H1 (cell line): ENCODE measurements at regions not wholly inside any gene's neighbourhood (a gene's known extent, or its start where the extent isn't known, plus 50 kb on each side); places are given as distances from the start of the nearest gene placed in this dataset.

Source experiments
- CTCF ChIA-PET: fragments of 300-600 bp; sonication (Branson Sonifier 250); formaldehyde crosslinking; loops from one replicate; lab custom pipeline; 2021; ENCODE audit not compliant: partially characterized antibody; lab: Charles Lee
- POLR2A ChIA-PET: fragments of 300-600 bp; sonication (Branson Sonifier 250); formaldehyde crosslinking; loops from one replicate; lab custom pipeline; 2021; ENCODE audit warnings: inconsistent platforms; ENCODE audit not compliant: partially characterized antibody; lab: Charles Lee
- DNase-seq, 2 experiments: peaks; one replicate each; pipeline versions ENCODE4 v3.0.0 to v3.0.0-alpha.2; 2010 to 2022; ENCODE audit warnings: low spot score in 2 of 2, low read depth in 1 of 2, mixed read lengths in 1 of 2
- FAIRE-seq: peaks from 2 replicates; lab custom pipeline; 2011; peaks lifted over from hg19 to GRCh38; lab: Jason Lieb, UNC
- H2AFZ ChIP-seq: 2 replicates; pipeline ENCODE4 v1.8.1; 2012; ENCODE audit warnings: low read length, inconsistent platforms
- H2AK5ac ChIP-seq: 2 replicates; pipeline ENCODE4 v1.6.1; 2013; ENCODE audit warnings: low read depth, low read length
- H2BK120ac ChIP-seq: replicated peaks from 2 replicates; pipeline ENCODE3; 2013; ENCODE audit warnings: low read depth, low read length, inconsistent platforms
- H2BK12ac ChIP-seq: 2 replicates; pipeline ENCODE4 v1.6.1; 2013; ENCODE audit warnings: low read depth, low read length
- H2BK15ac ChIP-seq: 2 replicates; pipeline ENCODE4 v1.6.1; 2013; ENCODE audit warnings: low read length
- H2BK20ac ChIP-seq: 2 replicates; pipeline ENCODE4 v1.6.1; 2013; ENCODE audit warnings: low read length
- H2BK5ac ChIP-seq: 2 replicates; pipeline ENCODE4 v1.6.1; 2013; ENCODE audit warnings: low read depth, low read length
- H3K14ac ChIP-seq: 2 replicates; pipeline ENCODE4 v1.6.1; 2013; ENCODE audit warnings: inconsistent platforms; ENCODE audit not compliant: insufficient read length
- H3K18ac ChIP-seq: 2 replicates; pipeline ENCODE4 v1.6.1; 2013; ENCODE audit warnings: low read length; ENCODE audit errors: extremely low read depth
- H3K23ac ChIP-seq: 2 replicates; pipeline ENCODE4 v1.6.1; 2013; ENCODE audit warnings: inconsistent platforms; ENCODE audit not compliant: insufficient read length
- H3K23me2 ChIP-seq: 2 replicates; pipeline ENCODE4 v1.6.1; 2013; ENCODE audit warnings: low read depth, low read length
- H3K27ac ChIP-seq: 2 replicates; pipeline ENCODE4 v1.6.1; 2011; ENCODE audit warnings: low read depth, low read length, inconsistent platforms
- H3K27me3 ChIP-seq, 4 experiments: replicated peaks in 1 of 4; 1 replicate in 1 of 4; 2 replicates in 3 of 4; pipeline versions ENCODE4 v1.6.1 to v1.8.1; 2011 to 2013; ENCODE audit warnings: low read length in 3 of 4, mild to moderate bottlenecking in 3 of 4, inconsistent platforms in 2 of 4, mixed read lengths in 2 of 4, moderate library complexity in 1 of 4; ENCODE audit not compliant: control insufficient read depth in 3 of 4, insufficient read depth in 3 of 4; ENCODE audit errors: extremely low read depth in 1 of 4
- H3K36me3 ChIP-seq, 4 experiments: 2 replicates each; pipeline versions ENCODE4 v1.6.1 to v1.8.1; 2011 to 2013; ENCODE audit warnings: mild to moderate bottlenecking in 4 of 4, low read length in 3 of 4, moderate library complexity in 2 of 4, control low read depth in 1 of 4, inconsistent platforms in 1 of 4; ENCODE audit not compliant: insufficient read depth in 4 of 4, control insufficient read depth in 2 of 4
- H3K4ac ChIP-seq: replicated peaks from 2 replicates; pipeline ENCODE3; 2013; ENCODE audit warnings: low read length, low read depth, mixed read lengths, inconsistent platforms; ENCODE audit not compliant: insufficient read length
- H3K4me1 ChIP-seq, 4 experiments: replicated peaks in 1 of 4; 1 replicate in 1 of 4; 2 replicates in 3 of 4; pipeline versions ENCODE4 v1.6.1 to v1.8.1; 2011 to 2013; ENCODE audit warnings: low read length in 3 of 4, inconsistent platforms in 2 of 4, mixed read lengths in 1 of 4; ENCODE audit not compliant: insufficient read depth in 4 of 4, control insufficient read depth in 3 of 4
- H3K4me2 ChIP-seq, 2 experiments: 2 replicates each; pipeline versions ENCODE4 v1.6.1 to v1.8.1; 2011 to 2013; ENCODE audit warnings: low read depth in 2 of 2, low read length in 2 of 2, control low read depth in 1 of 2, inconsistent platforms in 1 of 2, mild to moderate bottlenecking in 1 of 2; ENCODE audit not compliant: insufficient read depth in 1 of 2
- H3K4me3 ChIP-seq, 4 experiments: fragments of 200-600, 300-600 bp in 1 of 4; sonication (generic), shearing (Covaris generic), sonication (Bioruptor Twin) in 1 of 4; 2 replicates each; pipeline versions ENCODE4 v1.5.1 to v1.8.1; 2011 to 2016; ENCODE audit warnings: low read length in 4 of 4, low read depth in 3 of 4, control low read depth in 2 of 4, inconsistent platforms in 2 of 4, mild to moderate bottlenecking in 2 of 4, mixed read lengths in 1 of 4, moderate library complexity in 1 of 4; ENCODE audit not compliant: insufficient read depth in 2 of 4; ENCODE audit errors: extremely low read depth in 1 of 4
- H3K56ac ChIP-seq: replicated peaks from 2 replicates; pipeline ENCODE3; 2013; ENCODE audit warnings: low read depth, mild to moderate bottlenecking, mixed read lengths, low read length, inconsistent platforms; ENCODE audit not compliant: insufficient read length
- H3K79me1 ChIP-seq: 2 replicates; pipeline ENCODE4 v1.6.1; 2013; ENCODE audit warnings: low read depth, low read length, control low read depth
- H3K79me2 ChIP-seq, 2 experiments: 2 replicates each; pipeline versions ENCODE4 v1.6.1 to v1.8.1; 2012 to 2013; ENCODE audit warnings: low read length in 2 of 2, mild to moderate bottlenecking in 2 of 2, inconsistent platforms in 1 of 2; ENCODE audit not compliant: insufficient read depth in 2 of 2, control insufficient read depth in 1 of 2
- H3K9ac ChIP-seq, 4 experiments: replicated peaks in 1 of 4; 1 replicate in 1 of 4; 2 replicates in 3 of 4; pipeline versions ENCODE4 v1.6.1 to v1.8.1; 2011 to 2013; ENCODE audit warnings: low read depth in 3 of 4, low read length in 3 of 4, control low read depth in 2 of 4, mild to moderate bottlenecking in 2 of 4, moderate library complexity in 2 of 4, inconsistent platforms in 1 of 4; ENCODE audit errors: extremely low read depth in 1 of 4
- H3K9me3 ChIP-seq, 2 experiments: 2 replicates each; pipeline versions ENCODE4 v1.6.1 to v1.8.1; 2012 to 2013; ENCODE audit warnings: mild to moderate bottlenecking in 2 of 2, moderate library complexity in 2 of 2, control low read depth in 1 of 2, inconsistent platforms in 1 of 2, low read depth in 1 of 2, low read length in 1 of 2, mixed read lengths in 1 of 2; ENCODE audit not compliant: insufficient read depth in 2 of 2
- H4K20me1 ChIP-seq, 2 experiments: replicated peaks in 1 of 2; 2 replicates each; pipeline versions ENCODE3 to v1.8.1; 2011 to 2013; ENCODE audit warnings: inconsistent platforms in 2 of 2, low read length in 2 of 2, mild to moderate bottlenecking in 1 of 2; ENCODE audit not compliant: insufficient read depth in 2 of 2, control insufficient read depth in 1 of 2
- H4K5ac ChIP-seq: 2 replicates; pipeline ENCODE4 v1.6.1; 2013; ENCODE audit warnings: low read length, low read depth, mixed read lengths, inconsistent platforms; ENCODE audit not compliant: insufficient read length
- H4K8ac ChIP-seq: 2 replicates; pipeline ENCODE4 v1.8.0; 2013; ENCODE audit warnings: mild to moderate bottlenecking, moderate library complexity, low read length, inconsistent platforms; ENCODE audit not compliant: insufficient read depth; ENCODE audit errors: extremely low read depth
- H4K91ac ChIP-seq: replicated peaks from 2 replicates; pipeline ENCODE3; 2013; ENCODE audit warnings: low read length, mixed read lengths, inconsistent platforms; ENCODE audit not compliant: insufficient read length
- PHF8 ChIP-seq: fragments of 200-600 bp; sonication (generic); conservative IDR thresholded peaks from 2 replicates; pipeline ENCODE4 v1.7.1; 2012; ENCODE audit warnings: low read depth, mild to moderate bottlenecking, inconsistent platforms, low read length, moderate library complexity
- WGBS, 2 experiments: shearing (Covaris generic) in 1 of 2; methylation state at CpG; one replicate each; pipeline versions ENCODE4 v1.1.6 to v1.1.7; 2013 to 2015; ENCODE audit warnings: low lambda C conversion rate in 2 of 2, mixed read lengths in 2 of 2, inconsistent platforms in 1 of 2, low coverage in 1 of 2, missing lambda C conversion rate in 1 of 2; ENCODE audit not compliant: insufficient replicate concordance in 2 of 2, insufficient coverage in 1 of 2, insufficient read length in 1 of 2; ENCODE audit errors: extremely low coverage in 1 of 2, missing lambda C conversion rate in 1 of 2; 5-methylcytosine and 5-hydroxymethylcytosine counted together
- TF ChIP-seq, protein P1 (sequence below): IDR thresholded peaks from 2 replicates; pipeline ENCODE4 v1.6.1; 2012; ENCODE audit warnings: inconsistent platforms
- TF ChIP-seq, protein P2 (sequence below): IDR thresholded peaks from 2 replicates; pipeline ENCODE4 v1.6.1; 2012; ENCODE audit warnings: low read length, inconsistent platforms

DNA sequence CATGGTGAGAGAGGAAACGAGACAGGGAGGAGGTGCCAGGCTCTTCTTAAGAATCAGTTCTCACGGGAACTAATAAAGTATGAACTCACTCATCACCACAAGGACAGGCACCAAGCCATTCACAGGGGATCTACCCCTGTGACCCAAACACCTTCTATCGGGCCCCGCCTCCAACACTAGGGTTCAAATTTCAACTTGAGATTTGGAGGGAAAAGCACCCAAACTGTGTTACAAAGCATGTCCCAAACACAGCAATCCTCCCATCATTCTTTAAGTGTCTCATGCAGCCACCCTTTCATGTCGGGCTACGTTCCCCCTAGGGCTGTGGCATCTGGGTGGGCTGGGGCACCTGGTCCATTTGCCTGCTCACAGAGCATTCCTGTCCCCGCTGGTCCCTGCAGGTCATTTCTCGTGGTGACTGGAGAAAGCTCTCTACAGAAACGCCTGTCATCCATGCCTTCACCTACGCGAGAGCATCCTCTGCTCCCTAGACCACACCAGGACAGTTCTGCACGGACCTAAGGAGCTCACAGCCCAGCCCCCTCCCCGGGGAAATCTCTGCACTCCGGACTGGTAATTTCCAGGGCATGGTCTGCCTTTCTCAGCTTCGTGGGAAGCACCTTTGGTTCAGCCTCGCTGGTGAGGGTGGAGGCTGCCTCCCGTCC lies 79.6 kb downstream of the TTLL2 start:
- H3K4me1 ChIP-seq, result peaks cover 0 to 20% (median 4%) of the 10 kb centered on the region in 4 experiments; a peak in 5 of 7 replicates
- H3K36me3 ChIP-seq, result no peaks in the 10 kb centered on the region
- DNase-seq (no peak), FAIRE-seq (no peak)
- no peaks in the 10 kb centered on the region for H4K20me1 ChIP-seq
- H3K23ac ChIP-seq, result no peak overlapping the region
- no peaks in the 10 kb centered on the region for H3K27me3 ChIP-seq
- H3K4me2 ChIP-seq, result no peak overlapping the region
- H3K4ac ChIP-seq, result no peak overlapping the region
- no peak overlapping the region for H3K4me3 ChIP-seq
- H2BK120ac ChIP-seq, result no peak overlapping the region
- ChIA-PET CTCF (interaction anchor here (0.6 to 3.2 kb wide), 4 partner anchors 8 to 456 kb away, joined by 3 to 9 read pairs (median 3); no protein-coding TSS in a partner anchor), POLR2A (no interaction called here)
- no peak overlapping the region; the same call in 1 of the 2 replicates for H2BK5ac ChIP-seq
- no peak overlapping the region for H4K5ac ChIP-seq
- TF ChIP-seq, protein P1, sequence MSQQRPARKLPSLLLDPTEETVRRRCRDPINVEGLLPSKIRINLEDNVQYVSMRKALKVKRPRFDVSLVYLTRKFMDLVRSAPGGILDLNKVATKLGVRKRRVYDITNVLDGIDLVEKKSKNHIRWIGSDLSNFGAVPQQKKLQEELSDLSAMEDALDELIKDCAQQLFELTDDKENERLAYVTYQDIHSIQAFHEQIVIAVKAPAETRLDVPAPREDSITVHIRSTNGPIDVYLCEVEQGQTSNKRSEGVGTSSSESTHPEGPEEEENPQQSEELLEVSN, result peak; percentile 31
- no peak for TF ChIP-seq PHF8
- TF ChIP-seq, protein P2, sequence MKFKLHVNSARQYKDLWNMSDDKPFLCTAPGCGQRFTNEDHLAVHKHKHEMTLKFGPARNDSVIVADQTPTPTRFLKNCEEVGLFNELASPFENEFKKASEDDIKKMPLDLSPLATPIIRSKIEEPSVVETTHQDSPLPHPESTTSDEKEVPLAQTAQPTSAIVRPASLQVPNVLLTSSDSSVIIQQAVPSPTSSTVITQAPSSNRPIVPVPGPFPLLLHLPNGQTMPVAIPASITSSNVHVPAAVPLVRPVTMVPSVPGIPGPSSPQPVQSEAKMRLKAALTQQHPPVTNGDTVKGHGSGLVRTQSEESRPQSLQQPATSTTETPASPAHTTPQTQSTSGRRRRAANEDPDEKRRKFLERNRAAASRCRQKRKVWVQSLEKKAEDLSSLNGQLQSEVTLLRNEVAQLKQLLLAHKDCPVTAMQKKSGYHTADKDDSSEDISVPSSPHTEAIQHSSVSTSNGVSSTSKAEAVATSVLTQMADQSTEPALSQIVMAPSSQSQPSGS, result no peak
- no peak overlapping the region for H3K9ac ChIP-seq
- no peak overlapping the region for H3K27ac ChIP-seq
- H3K56ac ChIP-seq, result no peak overlapping the region
- no peak overlapping the region for H2AK5ac ChIP-seq
- H2BK12ac ChIP-seq, result no peak overlapping the region
- no peak overlapping the region for H2AFZ ChIP-seq
- peak overlapping the region; percentile 22; the same call in 1 of the 2 replicates for H4K8ac ChIP-seq
- H3K9me3 ChIP-seq, result no peaks in the 10 kb centered on the region
- no peaks in the 10 kb centered on the region for H3K79me1 ChIP-seq
- H2BK20ac ChIP-seq, result 0 out of 2 replicates have a peak overlapping the region, but pooled peaks have one; percentile 35
- WGBS, 2 experiments, result 89% methylated on average over 17 of the region's 17 CpGs; no CpG with 5 or more reads in 1 of the 2 experiments
- no peaks in the 10 kb centered on the region for H3K79me2 ChIP-seq
- peak overlapping the region; percentile 13; the same call in 1 of the 2 replicates for H2BK15ac ChIP-seq
- no peak overlapping the region; the same call in 1 of the 2 replicates for H3K18ac ChIP-seq
- no peaks in the 10 kb centered on the region for H3K23me2 ChIP-seq
- peak overlapping the region; percentile 16 for H4K91ac ChIP-seq
- no peak overlapping the region for H3K14ac ChIP-seq
